ENCODE measurements at regions not wholly inside any gene's neighbourhood (a gene's known extent, or its start where the extent isn't known, plus 50 kb on each side); places are given as distances from the start of the nearest gene placed in this dataset.

DNA sequence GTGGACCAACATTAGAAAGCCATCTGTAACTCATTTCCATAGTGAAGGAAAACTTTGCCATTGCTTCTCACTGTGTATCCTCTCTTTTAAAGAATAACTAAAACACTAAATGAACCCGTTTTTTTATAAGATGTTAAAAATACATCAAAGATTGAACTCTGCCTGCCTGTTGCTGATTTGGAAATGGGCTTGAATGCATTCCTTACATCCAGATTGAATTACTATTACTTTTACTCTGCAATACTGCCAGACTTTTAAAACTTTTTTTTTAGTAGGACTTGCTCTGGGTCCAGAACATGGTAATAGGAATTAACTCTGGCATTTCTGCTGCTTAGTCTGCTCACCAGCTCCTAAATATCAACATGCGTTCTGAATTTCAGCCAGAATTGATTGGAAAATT, 176.8 kb upstream of the PAPPA start:
- 84% methylated on average over 2 of the region's 2 CpGs for WGBS, 2 donors

DNA sequence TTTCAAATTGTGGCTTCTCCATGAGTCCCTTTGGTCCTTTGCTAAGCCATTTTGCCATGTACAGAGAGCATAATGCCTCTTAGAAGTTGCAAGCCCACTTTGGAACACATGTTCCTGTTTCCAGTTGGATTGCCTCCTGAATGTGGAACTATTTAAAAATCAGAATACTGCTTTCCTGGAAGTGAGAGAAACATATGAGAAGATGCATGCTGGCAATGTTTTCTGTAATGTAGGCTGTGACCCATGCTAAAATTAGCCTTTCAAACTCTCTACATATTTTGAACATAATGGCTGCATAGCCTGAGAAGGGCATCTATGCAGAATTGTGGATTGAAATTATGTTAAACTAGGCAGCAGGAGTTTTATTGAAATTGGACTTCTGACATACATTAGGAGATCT, 175.5 kb upstream of the PAPPA start:
- H3K27me3 ChIP-seq, result no peaks in the 10 kb centered on the region
- DNase-seq (no peak), ATAC-seq (ENCODE audit: low FRiP score in 2 of 2) (no peak)
- H3K4me1 ChIP-seq, result peaks cover 0 to 5% (median 0%) of the 10 kb centered on the region in 4 donors
- no peak overlapping the region for H3K27ac ChIP-seq
- no peak overlapping the region for H3K4me3 ChIP-seq
- no peak for TF ChIP-seq POLR2AphosphoS5 (IDR thresholded peaks at IDR 0.05)
- no peaks in the 10 kb centered on the region for H3K9me3 ChIP-seq
- H3K36me3 ChIP-seq, result no peaks in the 10 kb centered on the region

More for the DNA sequence above, 176.8 kb upstream of the PAPPA start:
- no peak overlapping the region for H3K4me3 ChIP-seq
- ATAC-seq (ENCODE audit: low FRiP score in 2 of 2) (no peak), DNase-seq (no peak)
- H3K9me3 ChIP-seq, result no peaks in the 10 kb centered on the region
- peaks cover 0 to 5% (median 0%) of the 10 kb centered on the region in 4 donors for H3K4me1 ChIP-seq
- no peaks in the 10 kb centered on the region for H3K27me3 ChIP-seq
- no peak overlapping the region for H3K27ac ChIP-seq
- no peak for TF ChIP-seq POLR2A (IDR thresholded peaks at IDR 0.05)
- TF ChIP-seq POLR2AphosphoS5 (IDR thresholded peaks at IDR 0.05), result no peak
- TF ChIP-seq, protein P1, sequence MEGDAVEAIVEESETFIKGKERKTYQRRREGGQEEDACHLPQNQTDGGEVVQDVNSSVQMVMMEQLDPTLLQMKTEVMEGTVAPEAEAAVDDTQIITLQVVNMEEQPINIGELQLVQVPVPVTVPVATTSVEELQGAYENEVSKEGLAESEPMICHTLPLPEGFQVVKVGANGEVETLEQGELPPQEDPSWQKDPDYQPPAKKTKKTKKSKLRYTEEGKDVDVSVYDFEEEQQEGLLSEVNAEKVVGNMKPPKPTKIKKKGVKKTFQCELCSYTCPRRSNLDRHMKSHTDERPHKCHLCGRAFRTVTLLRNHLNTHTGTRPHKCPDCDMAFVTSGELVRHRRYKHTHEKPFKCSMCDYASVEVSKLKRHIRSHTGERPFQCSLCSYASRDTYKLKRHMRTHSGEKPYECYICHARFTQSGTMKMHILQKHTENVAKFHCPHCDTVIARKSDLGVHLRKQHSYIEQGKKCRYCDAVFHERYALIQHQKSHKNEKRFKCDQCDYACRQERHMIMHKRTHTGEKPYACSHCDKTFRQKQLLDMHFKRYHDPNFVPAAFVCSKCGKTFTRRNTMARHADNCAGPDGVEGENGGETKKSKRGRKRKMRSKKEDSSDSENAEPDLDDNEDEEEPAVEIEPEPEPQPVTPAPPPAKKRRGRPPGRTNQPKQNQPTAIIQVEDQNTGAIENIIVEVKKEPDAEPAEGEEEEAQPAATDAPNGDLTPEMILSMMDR (IDR thresholded peaks at IDR 0.05), result no peak
- no peak for TF ChIP-seq EP300 (IDR thresholded peaks at IDR 0.05)
- H3K36me3 ChIP-seq, result no peaks in the 10 kb centered on the region

DNA sequence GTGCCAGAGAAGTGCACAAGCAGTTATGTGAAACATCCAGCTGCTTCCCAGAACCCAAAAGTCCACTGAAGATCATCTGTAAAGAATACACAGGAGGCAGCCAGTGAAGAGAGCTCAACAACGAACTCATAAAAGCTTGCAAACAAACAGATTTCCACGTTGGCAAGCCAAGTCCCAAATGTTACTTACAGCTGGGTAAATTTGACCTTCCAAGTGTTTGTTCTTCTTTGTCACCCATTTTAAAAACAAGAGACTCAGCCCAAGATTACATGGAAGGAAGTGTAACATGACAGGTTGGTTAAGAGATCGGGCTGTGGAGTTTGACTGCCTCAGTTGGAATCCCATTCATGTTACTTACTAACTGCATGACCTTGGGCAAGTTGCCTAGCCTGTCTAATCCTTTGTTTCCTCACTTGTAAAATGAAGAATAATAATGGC, 174.9 kb upstream of the PAPPA start:
- Histone ChIP-seq H3K9me3 (no peaks in the 10 kb centered on the region), H3K27ac (no peak overlapping the region), H3K4me1 (peaks cover 0 to 5% (median 0%) of the 10 kb centered on the region in 4 donors), H3K36me3 (no peaks in the 10 kb centered on the region), H3K4me3 (no peak overlapping the region), H3K27me3 (no peaks in the 10 kb centered on the region)
- DNase-seq, result no peak
- TF ChIP-seq POLR2AphosphoS5 (IDR thresholded peaks at IDR 0.05) (no peak), POLR2A (IDR thresholded peaks at IDR 0.05) (no peak)
- TF ChIP-seq, protein P1 (IDR thresholded peaks at IDR 0.05), result no peak
- 33 to 54% methylated on average over 3 of the region's 3 CpGs for WGBS, 2 donors
- ATAC-seq (ENCODE audit: low FRiP score in 2 of 2), result no peak

GRCh38 chr9:115980054-115980453, 173.5 kb upstream of the PAPPA start:
- 70 to 83% methylated on average over 2 of the region's 2 CpGs for WGBS, 2 donors
- H3K9me3 ChIP-seq, result no peaks in the 10 kb centered on the region
- no peak for DNase-seq
- H3K27me3 ChIP-seq, result no peaks in the 10 kb centered on the region
- H3K4me3 ChIP-seq, result no peak overlapping the region
- no peak for TF ChIP-seq POLR2A (IDR thresholded peaks at IDR 0.05)
- no peak for TF ChIP-seq EP300 (IDR thresholded peaks at IDR 0.05)
- no peak for TF ChIP-seq POLR2AphosphoS5 (IDR thresholded peaks at IDR 0.05)
- TF ChIP-seq, protein P1 (IDR thresholded peaks at IDR 0.05), result no peak
- peaks cover 0 to 5% (median 0%) of the 10 kb centered on the region in 4 donors for H3K4me1 ChIP-seq
- ATAC-seq (ENCODE audit: low FRiP score in 2 of 2), result no peak
- no peaks in the 10 kb centered on the region for H3K36me3 ChIP-seq
- H3K27ac ChIP-seq, result no peak overlapping the region

- peak in 1 of 4 donors; percentile 59 for TF ChIP-seq EP300 (IDR thresholded peaks at IDR 0.05)
- TF ChIP-seq, protein P1 (IDR thresholded peaks at IDR 0.05), result no peak
- ATAC-seq (ENCODE audit: low FRiP score in 2 of 2), result peak; percentile 29 to 37
- DNase-seq, result no peak
- Histone ChIP-seq H3K4me1 (peaks cover 0 to 5% (median 0%) of the 10 kb centered on the region in 4 donors), H3K27ac (no peak overlapping the region), H3K27me3 (no peaks in the 10 kb centered on the region), H3K36me3 (no peaks in the 10 kb centered on the region), H3K4me3 (no peak overlapping the region), H3K9me3 (no peaks in the 10 kb centered on the region)
- WGBS, 2 donors, result 72 to 91% methylated on average over 1 of the region's 1 CpG
These were observed 173.1 kb upstream of the PAPPA start for GRCh38 chr9:115980502-115980901.

Measured in upper lobe of left lung (tissue), 6 donors.